MCF 10A (cell line): ENCODE measurements at regions not wholly inside any gene's neighbourhood (a gene's known extent, or its start where the extent isn't known, plus 50 kb on each side); places are given as distances from the start of the nearest gene placed in this dataset.

ENCODE experiments used
- BruUV-seq: library from RNA; stranded (reverse); fragments of 400-500 nt; replicated peaks from 2 replicates; lab custom pipeline; 2021; lab: Mats Ljungman, UMichigan
- CTCF ChIA-PET: fragments of 300-600 bp; sonication (Branson Sonifier 250); formaldehyde crosslinking; extraction: SDS; loops from one replicate; lab custom pipeline; 2021; ENCODE audit warnings: antibody characterized with exemption, inconsistent platforms; lab: Yijun Ruan, JAX
- POLR2A ChIA-PET: fragments of 300-600, 350-650 bp; sonication (Branson Sonifier 250); formaldehyde crosslinking; extraction: SDS; loops from one replicate; lab custom pipeline; 2020; ENCODE audit warnings: antibody characterized with exemption, inconsistent platforms; lab: Yijun Ruan, JAX
- DNase-seq: peaks from one replicate; pipeline ENCODE4 v3.0.0-alpha.2; 2018; ENCODE audit not compliant: unreplicated experiment
- H3K27ac Mint-ChIP-seq: one replicate; pipeline ENCODE4 v1.8.0; 2022; ENCODE audit warnings: mild to moderate bottlenecking, low read depth, mixed read lengths; ENCODE audit not compliant: unreplicated experiment
- H3K27me3 Mint-ChIP-seq: one replicate; pipeline ENCODE4 v1.8.0; 2022; ENCODE audit warnings: mixed read lengths; ENCODE audit not compliant: insufficient read depth, unreplicated experiment
- H3K36me3 Mint-ChIP-seq: one replicate; pipeline ENCODE4 v1.8.0; 2022; ENCODE audit warnings: mild to moderate bottlenecking, moderate library complexity, mixed read lengths; ENCODE audit not compliant: insufficient read depth, unreplicated experiment
- H3K4me1 Mint-ChIP-seq: one replicate; pipeline ENCODE4 v1.8.0; 2022; ENCODE audit warnings: mixed read lengths; ENCODE audit not compliant: insufficient read depth, unreplicated experiment
- H3K4me3 Mint-ChIP-seq: one replicate; pipeline ENCODE4 v1.8.0; 2022; ENCODE audit warnings: mild to moderate bottlenecking, moderate library complexity, mixed read lengths; ENCODE audit not compliant: unreplicated experiment
- H3K9me3 Mint-ChIP-seq: one replicate; pipeline ENCODE4 v1.8.0; 2022; ENCODE audit warnings: mixed read lengths; ENCODE audit not compliant: unreplicated experiment
- CTCF ChIP-seq: fragments of 200-600 bp; IDR thresholded peaks from one replicate; pipeline ENCODE4 v1.8.0; 2022; ENCODE audit warnings: antibody characterized with exemption, mild to moderate bottlenecking; ENCODE audit not compliant: unreplicated experiment
- intact Hi-C: fragments of 100-400 bp; cut with micrococcal nuclease; formaldehyde crosslinking; loops from 2 replicates; pipeline ENCODE4 v1.14.1; 2022

GRCh38 chr9:96133321-96134021, 168.5 kb downstream of the HSD17B3 start:
- H3K4me3 Mint-ChIP-seq, result no peak overlapping the region
- peaks cover 5% of the 10 kb centered on the region for H3K4me1 Mint-ChIP-seq
- BruUV-seq, result no TSS peak
- ChIA-PET POLR2A (interaction anchor here (0.7 kb wide), 2 partner anchors 694 to 717 kb away, joined by 3 to 6 read pairs; no protein-coding TSS in a partner anchor), CTCF (interaction anchor here (0.6 kb wide), 1 partner anchor 1358 kb away, joined by 3 read pairs; no protein-coding TSS in a partner anchor)
- no peaks in the 10 kb centered on the region for H3K9me3 Mint-ChIP-seq
- no peak for DNase-seq
- H3K27ac Mint-ChIP-seq, result no peak overlapping the region
- no peak for TF ChIP-seq CTCF
- no peaks in the 10 kb centered on the region for H3K36me3 Mint-ChIP-seq
- intact Hi-C loops, result no loop called here
- peaks cover 55% of the 10 kb centered on the region for H3K27me3 Mint-ChIP-seq

- TF ChIP-seq CTCF, result no peak
- ChIA-PET CTCF (interaction anchor here (0.6 kb wide), 2 partner anchors 80 to 321 kb away, joined by 4 to 5 read pairs; no protein-coding TSS in a partner anchor), POLR2A (no interaction called here)
- no peaks in the 10 kb centered on the region for H3K9me3 Mint-ChIP-seq
- BruUV-seq, result no TSS peak
- no peak for DNase-seq
- no peak overlapping the region for H3K4me3 Mint-ChIP-seq
- peaks cover 65% of the 10 kb centered on the region for H3K27me3 Mint-ChIP-seq
- H3K4me1 Mint-ChIP-seq, result peaks cover 5% of the 10 kb centered on the region
- no peak overlapping the region for H3K27ac Mint-ChIP-seq
- H3K36me3 Mint-ChIP-seq, result no peaks in the 10 kb centered on the region
- intact Hi-C loops, result no loop called here
Observed at GRCh38 chr9:96131825-96132224, 170.2 kb downstream of the HSD17B3 start.

- H3K27ac Mint-ChIP-seq, result no peak overlapping the region
- H3K36me3 Mint-ChIP-seq, result no peaks in the 10 kb centered on the region
- H3K9me3 Mint-ChIP-seq, result no peaks in the 10 kb centered on the region
- CTCF ChIA-PET, result no interaction called here
- POLR2A ChIA-PET, result no interaction called here
- H3K27me3 Mint-ChIP-seq, result peaks cover 65% of the 10 kb centered on the region
- intact Hi-C loops, result no loop called here
- BruUV-seq, result no TSS peak
- DNase-seq, result no peak
- peaks cover 5% of the 10 kb centered on the region for H3K4me1 Mint-ChIP-seq
- H3K4me3 Mint-ChIP-seq, result no peak overlapping the region
- no peak for TF ChIP-seq CTCF
Observed at GRCh38 chr9:96130970-96131369, 171.0 kb downstream of the HSD17B3 start.

- no peak for TF ChIP-seq CTCF
- no peak for DNase-seq
- CTCF ChIA-PET, result interaction anchor here (0.7 to 0.8 kb wide), 2 partner anchors 87 to 616 kb away, joined by 3 to 4 read pairs; no protein-coding TSS in a partner anchor
- H3K27me3 Mint-ChIP-seq, result peaks cover 65% of the 10 kb centered on the region
- no TSS peak for BruUV-seq
- intact Hi-C loops, result no loop called here
- POLR2A ChIA-PET, result interaction anchor here (0.7 kb wide), 1 partner anchor 887 kb away, joined by 3 read pairs; no protein-coding TSS in a partner anchor
- H3K36me3 Mint-ChIP-seq, result no peaks in the 10 kb centered on the region
- no peak overlapping the region for H3K27ac Mint-ChIP-seq
- H3K4me3 Mint-ChIP-seq, result no peak overlapping the region
- H3K4me1 Mint-ChIP-seq, result no peaks in the 10 kb centered on the region
- no peaks in the 10 kb centered on the region for H3K9me3 Mint-ChIP-seq
Observed at GRCh38 chr9:96129747-96130146, 172.2 kb downstream of the HSD17B3 start.
